ENCODE measurements at regions not wholly inside any gene's neighbourhood (a gene's known extent, or its start where the extent isn't known, plus 50 kb on each side); places are given as distances from the start of the nearest gene placed in this dataset.

DNA sequence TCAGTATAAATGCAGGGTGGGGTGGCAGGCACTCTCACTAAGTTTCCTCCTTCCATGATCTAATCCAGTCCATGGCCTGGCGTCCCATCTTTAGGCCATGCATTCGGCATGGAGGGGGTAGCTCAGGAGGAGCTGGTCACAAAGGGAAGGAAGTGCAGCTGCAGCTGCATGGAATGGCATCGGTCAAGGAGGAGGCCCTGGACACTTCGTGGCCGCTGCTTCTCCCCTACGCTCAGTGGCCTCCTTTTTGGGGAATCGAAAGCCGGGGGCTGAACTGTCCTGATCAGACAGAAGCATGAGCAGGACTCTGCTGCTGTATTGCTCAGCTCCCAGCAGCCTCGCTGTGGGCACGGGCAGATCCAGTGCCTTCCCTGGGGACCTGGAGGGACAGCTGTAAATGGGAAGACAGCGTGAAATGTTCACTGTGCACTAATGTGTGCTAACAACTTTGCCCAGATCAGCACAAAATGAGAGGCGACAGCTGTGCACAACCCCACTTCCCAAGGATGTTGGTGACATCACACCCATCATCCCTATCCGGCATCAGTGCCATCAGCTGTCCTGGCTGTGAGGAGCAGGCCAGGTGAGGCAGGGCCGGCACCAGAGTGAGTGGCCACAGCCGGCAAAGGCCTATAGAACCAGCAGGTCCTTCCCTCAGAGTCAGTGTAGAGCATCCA is 520.1 kb upstream of the RAB6C start:
- H4K20me1 ChIP-seq = no peaks in the 10 kb centered on the region
- no peaks in the 10 kb centered on the region for H3K36me3 ChIP-seq
- no peak for TF ChIP-seq Cebpa-rat (IDR thresholded peaks at IDR 0.05)
- no peak overlapping the region for H3K27ac ChIP-seq
- H3K4me2 ChIP-seq = no peak overlapping the region
- H3K4me1 ChIP-seq = peaks cover 7% of the 10 kb centered on the region
- peaks cover 2% of the 10 kb centered on the region for H3K9me3 ChIP-seq
- H3K27me3 ChIP-seq = no peaks in the 10 kb centered on the region
- no peak overlapping the region for H3K9ac ChIP-seq
- H3K4me3 ChIP-seq = no peak overlapping the region

DNA sequence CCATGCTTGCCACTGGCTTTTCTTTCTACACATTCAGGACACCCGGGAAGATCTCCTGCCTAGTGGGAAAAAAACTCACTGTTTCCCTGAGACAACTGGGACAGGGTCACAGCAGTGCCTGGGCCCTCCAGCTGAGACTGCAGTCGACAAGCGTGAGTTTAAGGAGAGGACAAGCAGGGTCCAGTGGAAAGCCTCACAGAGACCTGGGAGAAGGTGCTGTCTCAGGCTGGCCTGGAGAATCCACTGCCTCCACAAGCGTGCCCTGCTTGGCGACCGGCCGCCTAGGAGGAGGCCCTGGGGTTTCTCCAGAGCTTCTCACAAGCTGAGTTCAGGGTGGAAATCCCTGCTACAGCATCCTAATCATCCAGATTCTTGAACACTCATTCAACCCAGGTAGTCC is 519.6 kb upstream of the RAB6C start:
- no peak overlapping the region for H3K9ac ChIP-seq
- H3K36me3 ChIP-seq = no peaks in the 10 kb centered on the region
- no peak overlapping the region for H3K4me2 ChIP-seq
- no peak overlapping the region for H3K27ac ChIP-seq
- no peaks in the 10 kb centered on the region for H4K20me1 ChIP-seq
- no peak for TF ChIP-seq Cebpa-rat (IDR thresholded peaks at IDR 0.05)
- no peaks in the 10 kb centered on the region for H3K27me3 ChIP-seq
- H3K9me3 ChIP-seq = peaks cover 8% of the 10 kb centered on the region
- no peak overlapping the region for H3K4me3 ChIP-seq
- peaks cover 12% of the 10 kb centered on the region for H3K4me1 ChIP-seq

DNA sequence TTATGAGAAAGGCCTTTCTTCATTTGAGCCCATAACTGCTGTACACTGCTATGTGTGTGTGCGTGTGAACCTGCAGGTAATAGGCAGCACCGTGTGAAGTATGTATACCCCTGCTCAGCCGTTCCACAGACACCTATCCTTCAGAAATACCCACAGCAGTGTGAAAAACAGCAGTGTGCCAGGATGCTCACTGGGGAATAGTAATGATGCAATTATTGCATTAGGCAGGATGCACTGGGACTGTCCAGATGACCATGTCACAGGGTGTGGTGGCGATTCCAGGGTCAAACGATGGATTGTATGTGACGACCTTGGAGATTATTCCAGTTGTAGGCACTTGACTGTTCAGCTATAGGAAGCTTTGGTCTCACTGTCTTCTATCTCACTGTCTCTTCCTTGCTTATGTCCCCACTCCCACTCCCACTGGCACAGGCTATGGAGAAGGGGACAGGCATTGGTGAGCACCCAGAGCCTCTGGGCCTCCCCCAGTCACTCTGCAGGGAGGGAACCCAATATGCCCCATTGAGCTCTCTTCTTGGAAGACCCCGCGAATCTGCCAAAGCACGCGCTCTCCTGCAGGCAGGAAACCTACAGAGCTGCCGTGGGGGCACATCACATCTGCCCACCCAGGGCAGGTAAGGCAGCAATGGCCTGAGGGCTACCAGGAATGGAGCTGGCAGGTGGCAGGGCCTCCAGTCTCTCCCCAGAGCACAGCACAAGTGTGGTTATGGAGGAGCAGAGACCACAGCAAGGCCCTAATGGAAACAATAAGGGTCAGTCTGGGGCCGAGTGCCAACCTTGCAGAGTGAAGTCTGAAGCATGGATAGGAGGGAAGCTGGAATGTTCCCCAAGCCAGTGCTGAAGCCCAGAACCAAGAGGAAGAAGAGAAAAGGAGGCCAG is 518.9 kb upstream of the RAB6C start:
- H3K9ac ChIP-seq = no peak overlapping the region
- H3K27me3 ChIP-seq = no peaks in the 10 kb centered on the region
- H3K9me3 ChIP-seq = peaks cover 14% of the 10 kb centered on the region
- TF ChIP-seq Cebpa-rat (IDR thresholded peaks at IDR 0.05) = no peak
- H3K36me3 ChIP-seq = no peaks in the 10 kb centered on the region
- no peak overlapping the region for H3K4me2 ChIP-seq
- no peak overlapping the region for H3K4me3 ChIP-seq
- no peak overlapping the region for H3K27ac ChIP-seq
- H3K4me1 ChIP-seq = peaks cover 15% of the 10 kb centered on the region
- H4K20me1 ChIP-seq = no peaks in the 10 kb centered on the region

- Histone ChIP-seq H3K27ac (no peak overlapping the region), H4K20me1 (no peaks in the 10 kb centered on the region), H3K4me2 (no peak overlapping the region), H3K36me3 (no peaks in the 10 kb centered on the region), H3K4me1 (peaks cover 15% of the 10 kb centered on the region), H3K4me3 (no peak overlapping the region), H3K27me3 (no peaks in the 10 kb centered on the region), H3K9ac (no peak overlapping the region), H3K9me3 (peaks cover 18% of the 10 kb centered on the region)
- no peak for TF ChIP-seq Cebpa-rat (IDR thresholded peaks at IDR 0.05)
Observed at GRCh38 chr2:129462349-129462748, 517.1 kb upstream of the RAB6C start.

DNA sequence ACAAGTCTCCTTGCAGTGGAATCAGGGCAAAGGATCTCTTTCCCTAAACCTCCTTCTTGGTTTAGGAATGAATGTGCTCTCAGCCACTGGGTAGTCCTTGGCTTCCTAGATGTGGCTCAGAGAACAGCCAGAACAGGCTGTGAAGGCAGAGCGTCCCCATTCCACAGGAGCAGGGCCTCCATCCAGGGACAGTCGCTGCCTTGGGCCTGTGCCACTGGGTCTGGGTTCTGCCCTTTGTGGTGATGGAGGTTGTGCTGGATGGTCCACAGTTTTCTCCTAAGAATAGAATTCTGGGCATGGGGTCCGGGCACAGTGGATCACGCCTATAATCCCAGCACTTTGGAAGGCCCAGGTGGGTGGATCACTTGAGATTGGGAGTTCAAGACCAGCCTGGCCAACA is 516.5 kb upstream of the RAB6C start:
- H3K36me3 ChIP-seq = no peaks in the 10 kb centered on the region
- TF ChIP-seq Cebpa-rat (IDR thresholded peaks at IDR 0.05) = no peak
- H3K27ac ChIP-seq = no peak overlapping the region
- H3K4me3 ChIP-seq = no peak overlapping the region
- H3K27me3 ChIP-seq = no peaks in the 10 kb centered on the region
- H3K4me1 ChIP-seq = peaks cover 15% of the 10 kb centered on the region
- peaks cover 18% of the 10 kb centered on the region for H3K9me3 ChIP-seq
- no peak overlapping the region for H3K9ac ChIP-seq
- H3K4me2 ChIP-seq = no peak overlapping the region
- no peaks in the 10 kb centered on the region for H4K20me1 ChIP-seq

DNA sequence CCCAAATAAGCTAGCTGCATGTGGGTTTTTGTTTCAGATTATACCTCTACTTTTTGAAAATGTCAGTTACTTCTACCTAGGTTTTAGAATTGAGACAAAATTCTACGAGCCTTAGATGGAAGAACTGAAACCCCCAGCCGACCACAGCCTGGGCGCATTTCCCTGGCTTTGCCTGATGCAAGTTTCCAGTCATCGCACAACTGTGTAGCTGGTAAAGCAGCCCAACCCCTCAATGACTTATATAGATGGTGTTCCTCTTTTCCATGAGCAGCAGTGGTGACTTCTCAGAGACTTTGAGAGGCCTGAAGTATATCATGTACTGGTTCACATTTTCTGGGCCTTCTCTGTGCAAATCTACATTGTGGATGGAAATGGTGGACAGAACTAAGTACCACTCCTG is 515.4 kb upstream of the RAB6C start:
- H3K4me3 ChIP-seq = no peak overlapping the region
- peaks cover 18% of the 10 kb centered on the region for H3K9me3 ChIP-seq
- no peaks in the 10 kb centered on the region for H4K20me1 ChIP-seq
- H3K4me2 ChIP-seq = peak overlapping the region; percentile 36
- no peak overlapping the region for H3K27ac ChIP-seq
- H3K36me3 ChIP-seq = no peaks in the 10 kb centered on the region
- no peak for TF ChIP-seq Cebpa-rat (IDR thresholded peaks at IDR 0.05)
- H3K9ac ChIP-seq = no peak overlapping the region
- H3K4me1 ChIP-seq = peaks cover 15% of the 10 kb centered on the region
- no peaks in the 10 kb centered on the region for H3K27me3 ChIP-seq

- no peak for TF ChIP-seq Cebpa-rat (IDR thresholded peaks at IDR 0.05)
- H4K20me1 ChIP-seq = no peaks in the 10 kb centered on the region
- peaks cover 18% of the 10 kb centered on the region for H3K9me3 ChIP-seq
- no peaks in the 10 kb centered on the region for H3K36me3 ChIP-seq
- H3K4me1 ChIP-seq = peaks cover 15% of the 10 kb centered on the region
- no peaks in the 10 kb centered on the region for H3K27me3 ChIP-seq
- H3K9ac ChIP-seq = no peak overlapping the region
- H3K4me2 ChIP-seq = peak overlapping the region; percentile 36
- no peak overlapping the region for H3K4me3 ChIP-seq
- no peak overlapping the region for H3K27ac ChIP-seq
Observed at GRCh38 chr2:129464631-129465030, 514.8 kb upstream of the RAB6C start.

- no peak for TF ChIP-seq Cebpa-rat (IDR thresholded peaks at IDR 0.05)
- peaks cover 15% of the 10 kb centered on the region for H3K4me1 ChIP-seq
- H3K36me3 ChIP-seq = no peaks in the 10 kb centered on the region
- H3K9ac ChIP-seq = no peak overlapping the region
- H4K20me1 ChIP-seq = no peaks in the 10 kb centered on the region
- H3K4me2 ChIP-seq = peak overlapping the region; percentile 36
- H3K27me3 ChIP-seq = no peaks in the 10 kb centered on the region
- peaks cover 18% of the 10 kb centered on the region for H3K9me3 ChIP-seq
- no peak overlapping the region for H3K4me3 ChIP-seq
- H3K27ac ChIP-seq = no peak overlapping the region
Observed at GRCh38 chr2:129465045-129465444, 514.4 kb upstream of the RAB6C start.

- Histone ChIP-seq H4K20me1 (no peaks in the 10 kb centered on the region), H3K4me1 (peaks cover 15% of the 10 kb centered on the region), H3K27ac (no peak overlapping the region), H3K36me3 (no peaks in the 10 kb centered on the region), H3K27me3 (no peaks in the 10 kb centered on the region), H3K9ac (no peak overlapping the region), H3K4me2 (no peak overlapping the region), H3K9me3 (peaks cover 18% of the 10 kb centered on the region), H3K4me3 (no peak overlapping the region)
- TF ChIP-seq Cebpa-rat (IDR thresholded peaks at IDR 0.05) = no peak
Observed at GRCh38 chr2:129466389-129466788, 513.1 kb upstream of the RAB6C start.

All from BLaER1 (cell line).